ENCODE measurements at regions not wholly inside any gene's neighbourhood (a gene's known extent, or its start where the extent isn't known, plus 50 kb on each side); places are given as distances from the start of the nearest gene placed in this dataset.

- TF ChIP-seq CTCF (IDR thresholded peaks at IDR 0.05), result no peak
- no peak for TF ChIP-seq POLR2A (IDR thresholded peaks at IDR 0.05)
Measured at GRCh38 chr4:123104310-123105025, 182.1 kb upstream of the NUDT6 start.

Data from testis (tissue), 2 donors.